HG02852 (cell line): ENCODE measurements at regions not wholly inside any gene's neighbourhood (a gene's known extent, or its start where the extent isn't known, plus 50 kb on each side); places are given as distances from the start of the nearest gene placed in this dataset.
"Not testable (repeated sequence)": the region's sequence is repeated elsewhere in the genome, so short reads cannot be mapped to it uniquely, and the experiment has no call there.

Experiments
- ATAC-seq: cut with Tn5 transposase; IDR thresholded peaks from one replicate; pipeline ENCODE4 v1.9.1; 2021; ENCODE audit warnings: mild to moderate bottlenecking, moderate library complexity; ENCODE audit not compliant: unreplicated experiment

GRCh38 chr15:35211240-35211902, 126.3 kb upstream of the NANOGP8 start:
- ATAC-seq: no peak

- ATAC-seq: no peak
Measured at GRCh38 chr15:35210370-35210769, 125.3 kb upstream of the NANOGP8 start.

GRCh38 chr15:35209838-35210237, 124.7 kb upstream of the NANOGP8 start:
- ATAC-seq: no peak

- ATAC-seq: no peak
Measured at GRCh38 chr15:35208353-35208752, 123.3 kb upstream of the NANOGP8 start.

GRCh38 chr15:35206060-35206675, 121.1 kb upstream of the NANOGP8 start:
- no peak for ATAC-seq

GRCh38 chr15:35198197-35198596, 113.1 kb upstream of the NANOGP8 start:
- ATAC-seq: no peak

- no peak for ATAC-seq
Measured at GRCh38 chr15:35197754-35198153, 112.7 kb upstream of the NANOGP8 start.

GRCh38 chr15:35197306-35197705, 112.2 kb upstream of the NANOGP8 start:
- no peak for ATAC-seq

- ATAC-seq: no peak
Measured at GRCh38 chr15:35196273-35196672, 111.2 kb upstream of the NANOGP8 start.

GRCh38 chr15:35195649-35196048, 110.6 kb upstream of the NANOGP8 start:
- no peak for ATAC-seq

- no peak for ATAC-seq
Measured at GRCh38 chr15:35195031-35195430, 109.9 kb upstream of the NANOGP8 start.

- ATAC-seq: no peak
Measured at GRCh38 chr15:35194296-35194695, 109.2 kb upstream of the NANOGP8 start.

GRCh38 chr15:35191783-35192182, 106.7 kb upstream of the NANOGP8 start:
- ATAC-seq: no peak

GRCh38 chr15:35186346-35186745, 101.3 kb upstream of the NANOGP8 start:
- ATAC-seq: no peak

- ATAC-seq: no peak
Measured at GRCh38 chr15:35184646-35185045, 99.6 kb upstream of the NANOGP8 start.

GRCh38 chr15:35182841-35183479, 97.9 kb upstream of the NANOGP8 start:
- no peak for ATAC-seq

- peak; percentile 77 for ATAC-seq
Measured at GRCh38 chr15:35181538-35181937, 96.4 kb upstream of the NANOGP8 start.

- no peak for ATAC-seq
Measured at GRCh38 chr15:35179739-35180138, 94.6 kb upstream of the NANOGP8 start.

GRCh38 chr15:35178186-35178585, 93.1 kb upstream of the NANOGP8 start:
- not testable (repeated sequence) for ATAC-seq

GRCh38 chr15:35174948-35175347, 89.9 kb upstream of the NANOGP8 start:
- ATAC-seq: no peak

GRCh38 chr15:35173444-35174118, 88.5 kb upstream of the NANOGP8 start:
- ATAC-seq: no peak

- ATAC-seq: no peak
Measured at GRCh38 chr15:35170207-35170606, 85.1 kb upstream of the NANOGP8 start.
